ENCODE measurements at regions not wholly inside any gene's neighbourhood (a gene's known extent, or its start where the extent isn't known, plus 50 kb on each side); places are given as distances from the start of the nearest gene placed in this dataset.

GRCh38 chr17:55666806-55667205, 55.9 kb downstream of the TMEM100 start (continued):
- TF ChIP-seq CHD7 (IDR thresholded peaks at IDR 0.05; ENCODE audit: insufficient replicate concordance, low read length) (no peak), GABPA (IDR thresholded peaks at IDR 0.05; ENCODE audit: borderline replicate concordance, insufficient read depth, low read length) (no peak)

Data from H1 (cell line).